ENCODE measurements at regions not wholly inside any gene's neighbourhood (a gene's known extent, or its start where the extent isn't known, plus 50 kb on each side); places are given as distances from the start of the nearest gene placed in this dataset.
A peak's percentile ranks its signal among the peaks of the same experiment; 100 is the strongest.

DNA sequence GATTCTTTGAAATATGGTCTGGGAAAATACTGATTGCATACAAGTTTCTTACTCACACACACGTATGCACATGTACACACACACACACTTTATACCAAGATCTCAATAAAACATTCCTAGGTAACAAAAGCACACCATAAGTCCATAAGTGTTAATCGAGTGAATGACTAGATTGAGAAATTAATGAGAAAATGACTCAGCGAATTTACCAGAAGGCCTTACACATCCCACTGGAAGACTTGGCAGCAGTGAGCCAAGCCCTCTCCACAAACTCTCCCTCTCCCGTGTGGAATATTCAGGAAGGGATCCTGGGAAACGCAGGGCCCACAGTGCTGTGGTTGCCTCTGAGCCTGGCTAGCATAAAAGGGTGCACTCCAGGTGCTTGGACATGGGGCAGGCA lies 227.2 kb downstream of the LY86 start:
- no peaks in the 10 kb centered on the region for H3K9me3 ChIP-seq
- H3K4me1 ChIP-seq = peaks cover 15% of the 10 kb centered on the region
- no peak overlapping the region for H3K4me3 ChIP-seq
- peak in 1 of 2 donors; percentile 14 for DNase-seq (ENCODE audit: low spot score in 2 of 2)
- 69% methylated on average over 5 of the region's 5 CpGs for WGBS
- TF ChIP-seq POLR2AphosphoS5 (IDR thresholded peaks at IDR 0.05) (no peak), POLR2A (IDR thresholded peaks at IDR 0.05) (no peak), CTCF (IDR thresholded peaks at IDR 0.05) (no peak), EP300 (IDR thresholded peaks at IDR 0.05) (no peak)
- no peaks in the 10 kb centered on the region for H3K27me3 ChIP-seq
- H3K36me3 ChIP-seq = no peaks in the 10 kb centered on the region
- H3K27ac ChIP-seq = no peak overlapping the region

- H3K4me3 ChIP-seq = no peak overlapping the region
- no peaks in the 10 kb centered on the region for H3K9me3 ChIP-seq
- DNase-seq (ENCODE audit: low spot score in 2 of 2) = peak in 1 of 2 donors; percentile 45
- TF ChIP-seq CTCF (IDR thresholded peaks at IDR 0.05) = no peak
- no peak for TF ChIP-seq POLR2AphosphoS5 (IDR thresholded peaks at IDR 0.05)
- no peak for TF ChIP-seq POLR2A (IDR thresholded peaks at IDR 0.05)
- TF ChIP-seq EP300 (IDR thresholded peaks at IDR 0.05) = no peak
- no peaks in the 10 kb centered on the region for H3K27me3 ChIP-seq
- H3K27ac ChIP-seq = no peak overlapping the region
- peaks cover 11% of the 10 kb centered on the region for H3K4me1 ChIP-seq
- no peaks in the 10 kb centered on the region for H3K36me3 ChIP-seq
- WGBS = 99% methylated on average over 7 of the region's 7 CpGs
These were observed 228.2 kb downstream of the LY86 start for GRCh38 chr6:6816716-6817115.

DNA sequence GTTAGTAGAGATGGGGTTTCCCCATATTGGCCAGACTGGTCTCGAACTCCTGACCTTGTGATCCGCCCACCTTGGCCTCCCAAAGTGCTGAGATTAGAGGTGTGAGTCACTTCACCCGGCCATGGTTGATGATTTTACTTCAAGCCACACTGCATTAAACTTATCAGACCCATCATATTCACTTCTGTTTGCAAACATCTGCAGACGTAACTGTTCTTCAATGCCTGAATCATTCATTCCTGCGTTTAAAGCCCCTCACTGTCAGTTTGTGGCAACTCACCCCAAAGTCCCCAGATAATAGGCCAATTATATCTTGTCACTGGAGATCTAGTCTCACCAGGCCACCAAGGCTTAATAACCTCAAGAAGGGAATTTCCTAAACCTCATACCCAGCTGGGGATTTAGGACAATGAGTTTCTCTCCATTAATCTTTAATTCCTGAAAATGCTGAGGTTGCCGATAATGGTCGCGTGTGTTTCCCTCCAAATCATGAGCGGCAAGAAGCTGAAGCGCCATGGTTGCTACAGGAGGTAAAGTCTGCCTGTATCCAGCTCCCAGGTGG lies 229.6 kb downstream of the LY86 start:
- Histone ChIP-seq H3K36me3 (no peaks in the 10 kb centered on the region), H3K27ac (no peak overlapping the region), H3K9me3 (no peaks in the 10 kb centered on the region), H3K4me1 (peaks cover 5% of the 10 kb centered on the region), H3K27me3 (no peaks in the 10 kb centered on the region), H3K4me3 (no peak overlapping the region)
- no peak for TF ChIP-seq POLR2A (IDR thresholded peaks at IDR 0.05)
- no peak for TF ChIP-seq POLR2AphosphoS5 (IDR thresholded peaks at IDR 0.05)
- TF ChIP-seq EP300 (IDR thresholded peaks at IDR 0.05) = no peak
- TF ChIP-seq CTCF (IDR thresholded peaks at IDR 0.05) = no peak
- DNase-seq (ENCODE audit: low spot score in 2 of 2) = peak in 1 of 2 donors; percentile 11
- 90% methylated on average over 10 of the region's 10 CpGs for WGBS

GRCh38 chr6:6820641-6821238 lies 232.2 kb downstream of the LY86 start:
- no peaks in the 10 kb centered on the region for H3K36me3 ChIP-seq
- no peak for TF ChIP-seq POLR2AphosphoS5 (IDR thresholded peaks at IDR 0.05)
- TF ChIP-seq POLR2A (IDR thresholded peaks at IDR 0.05) = no peak
- TF ChIP-seq CTCF (IDR thresholded peaks at IDR 0.05) = no peak
- TF ChIP-seq EP300 (IDR thresholded peaks at IDR 0.05) = no peak
- DNase-seq (ENCODE audit: low spot score in 2 of 2) = peak in 1 of 2 donors; percentile 71
- H3K27ac ChIP-seq = peak overlapping the region; percentile 27
- no peaks in the 10 kb centered on the region for H3K9me3 ChIP-seq
- peaks cover 22% of the 10 kb centered on the region for H3K4me1 ChIP-seq
- no peak overlapping the region for H3K4me3 ChIP-seq
- no peaks in the 10 kb centered on the region for H3K27me3 ChIP-seq
- 45% methylated on average over 10 of the region's 10 CpGs for WGBS

DNA sequence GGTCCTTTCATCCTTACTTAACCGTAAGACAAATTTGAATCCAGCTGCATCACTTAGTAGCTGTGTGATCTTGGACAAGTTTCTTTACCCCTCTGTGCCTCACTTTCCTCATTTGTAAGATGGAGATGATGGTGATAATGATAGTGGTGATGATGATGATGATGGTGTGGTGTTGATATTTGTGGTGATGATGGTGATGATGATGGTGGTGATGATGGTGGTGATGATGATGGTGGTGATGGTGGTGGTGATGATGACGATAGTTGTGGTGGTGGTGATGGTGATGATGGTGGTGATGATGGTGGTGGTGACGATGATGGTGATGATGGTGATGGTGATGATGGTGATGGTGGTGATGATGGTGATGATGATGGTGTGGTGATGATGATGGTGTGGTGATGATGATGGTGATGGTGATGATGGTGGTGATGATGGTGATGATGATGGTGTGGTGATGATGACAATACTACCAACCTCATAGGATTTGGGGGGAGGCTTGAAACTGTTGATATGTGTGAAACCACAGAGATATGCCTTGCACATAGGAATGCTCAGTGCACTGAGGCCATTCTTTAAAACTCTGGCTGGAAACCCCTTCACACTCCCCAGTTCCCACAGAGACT lies 233.2 kb downstream of the LY86 start:
- H3K4me1 ChIP-seq = peaks cover 32% of the 10 kb centered on the region
- 70% methylated on average over 3 of the region's 3 CpGs for WGBS
- DNase-seq (ENCODE audit: low spot score in 2 of 2) = no peak

More for the DNA sequence above, 233.2 kb downstream of the LY86 start:
- Histone ChIP-seq H3K9me3 (no peaks in the 10 kb centered on the region), H3K27ac (peak overlapping the region; percentile 27), H3K36me3 (no peaks in the 10 kb centered on the region), H3K4me3 (no peak overlapping the region), H3K27me3 (no peaks in the 10 kb centered on the region)
- TF ChIP-seq EP300 (IDR thresholded peaks at IDR 0.05) = no peak
- TF ChIP-seq POLR2A (IDR thresholded peaks at IDR 0.05) = no peak
- TF ChIP-seq CTCF (IDR thresholded peaks at IDR 0.05) = no peak
- no peak for TF ChIP-seq POLR2AphosphoS5 (IDR thresholded peaks at IDR 0.05)
